ENCODE measurements at regions not wholly inside any gene's neighbourhood (a gene's known extent, or its start where the extent isn't known, plus 50 kb on each side); places are given as distances from the start of the nearest gene placed in this dataset.

DNA sequence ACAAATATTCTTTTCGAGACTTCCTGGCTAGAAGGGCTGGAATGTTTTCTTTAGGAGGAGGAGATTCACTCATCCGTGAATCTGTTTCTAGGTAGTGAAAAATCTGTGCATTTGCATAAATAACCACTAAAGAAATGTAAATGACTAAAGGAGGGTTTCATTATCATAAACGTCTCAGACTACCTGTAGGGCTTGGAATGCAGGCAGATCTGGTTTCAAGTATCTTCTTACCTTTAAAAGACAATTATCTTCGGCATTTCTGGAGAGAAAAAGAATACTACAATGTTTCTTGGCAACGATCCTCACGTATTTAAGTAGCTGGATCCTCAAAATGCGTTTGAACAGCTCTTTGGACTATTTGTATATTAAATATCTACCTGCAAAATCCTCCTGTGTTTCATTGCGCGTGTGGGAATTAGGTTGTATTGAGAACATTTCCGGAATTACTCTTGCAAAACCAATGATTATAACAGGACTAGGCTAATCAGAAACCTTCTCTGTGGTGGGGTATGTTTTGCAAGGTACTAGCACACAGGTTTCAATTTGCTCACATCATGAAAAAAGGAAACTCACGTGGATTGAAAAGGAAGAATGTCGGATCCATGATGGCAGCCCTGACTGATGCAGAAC, 291.1 kb upstream of the ARGLU1 start:
- no peak for TF ChIP-seq CTCF (conservative IDR thresholded peaks at IDR 0.05)
- no peak for TF ChIP-seq ZFX (IDR thresholded peaks at IDR 0.05)

Data from C4-2B (cell line).